HG03097 (cell line): ENCODE measurements at regions not wholly inside any gene's neighbourhood (a gene's known extent, or its start where the extent isn't known, plus 50 kb on each side); places are given as distances from the start of the nearest gene placed in this dataset.

Source experiments
- ATAC-seq: cut with Tn5 transposase; IDR thresholded peaks from one replicate; pipeline ENCODE4 v1.9.1; 2021; ENCODE audit not compliant: unreplicated experiment, low FRiP score

DNA sequence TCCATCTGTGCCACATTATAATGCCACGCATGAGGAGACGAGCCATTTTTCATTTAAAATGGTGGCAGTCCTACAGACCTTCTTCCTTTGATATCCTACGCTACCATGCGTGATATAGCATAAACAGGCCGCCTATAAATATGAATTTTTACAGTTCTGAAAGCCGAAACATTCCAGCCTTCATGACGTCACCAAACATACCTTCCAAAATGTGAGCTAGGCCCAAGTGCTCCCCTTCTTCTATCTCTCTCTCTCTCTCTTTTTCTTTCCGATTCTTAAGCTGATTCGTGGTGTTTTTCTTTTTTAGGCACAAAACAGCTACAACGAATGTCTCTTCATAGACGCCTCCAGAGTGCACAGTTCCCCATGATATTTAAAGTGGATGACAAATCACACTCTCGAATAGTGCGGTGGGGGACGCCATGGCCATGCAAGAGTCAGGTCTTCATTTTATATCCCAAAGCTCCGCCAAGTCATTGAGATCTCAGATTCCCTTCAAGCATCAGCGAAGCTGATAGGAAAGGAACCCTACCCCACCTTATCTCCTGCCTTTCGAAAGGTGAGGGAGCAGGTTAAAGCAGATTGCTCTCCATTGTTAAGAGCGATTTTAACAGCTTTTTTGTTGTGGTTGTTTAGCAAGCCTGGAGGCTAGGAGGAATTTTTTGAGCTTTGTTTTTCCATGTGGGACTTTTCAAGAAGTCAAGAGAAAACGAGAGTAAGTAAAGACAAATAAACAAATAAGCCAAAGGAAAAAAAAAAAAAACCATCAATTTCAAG is 436.3 kb downstream of the CMPK2 start:
- ATAC-seq: no peak

DNA sequence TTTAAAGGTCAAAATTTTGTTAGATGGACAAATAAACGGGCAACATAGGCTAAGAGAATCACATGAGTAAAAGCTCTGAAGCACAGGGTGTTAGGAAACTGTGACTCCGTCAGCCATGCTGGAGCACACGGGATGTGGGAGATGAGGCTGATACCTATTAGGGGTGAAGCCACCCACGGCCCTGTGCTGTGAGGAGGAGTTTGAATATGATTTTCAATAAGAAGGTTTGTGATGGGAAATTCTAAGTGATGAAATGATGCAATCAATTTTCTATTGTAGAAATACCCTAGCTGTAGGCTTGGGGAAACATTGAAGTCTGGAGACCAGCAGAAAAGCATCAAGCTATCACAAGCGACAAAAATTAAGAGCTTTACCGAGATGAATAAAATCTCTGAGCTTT is 431.3 kb downstream of the CMPK2 start:
- no peak for ATAC-seq

DNA sequence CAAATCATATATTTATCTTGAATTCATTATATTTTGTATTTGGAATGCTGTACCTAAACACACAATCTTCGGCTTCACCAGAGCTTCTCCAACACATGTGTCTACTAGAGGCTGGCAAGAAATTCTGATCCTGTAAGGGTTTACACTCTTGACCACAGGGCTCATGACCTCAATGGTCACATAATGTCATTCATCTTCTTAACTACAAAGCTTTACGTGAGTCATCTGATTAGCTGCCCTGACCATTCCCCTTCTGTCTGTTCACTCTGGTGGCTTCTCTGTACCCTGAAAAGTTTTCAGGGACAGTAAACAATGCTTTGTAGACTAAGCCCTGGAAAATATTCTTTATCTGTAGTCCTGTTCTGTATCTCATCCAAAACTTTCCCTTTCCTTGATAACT is 423.9 kb downstream of the CMPK2 start:
- no peak for ATAC-seq

DNA sequence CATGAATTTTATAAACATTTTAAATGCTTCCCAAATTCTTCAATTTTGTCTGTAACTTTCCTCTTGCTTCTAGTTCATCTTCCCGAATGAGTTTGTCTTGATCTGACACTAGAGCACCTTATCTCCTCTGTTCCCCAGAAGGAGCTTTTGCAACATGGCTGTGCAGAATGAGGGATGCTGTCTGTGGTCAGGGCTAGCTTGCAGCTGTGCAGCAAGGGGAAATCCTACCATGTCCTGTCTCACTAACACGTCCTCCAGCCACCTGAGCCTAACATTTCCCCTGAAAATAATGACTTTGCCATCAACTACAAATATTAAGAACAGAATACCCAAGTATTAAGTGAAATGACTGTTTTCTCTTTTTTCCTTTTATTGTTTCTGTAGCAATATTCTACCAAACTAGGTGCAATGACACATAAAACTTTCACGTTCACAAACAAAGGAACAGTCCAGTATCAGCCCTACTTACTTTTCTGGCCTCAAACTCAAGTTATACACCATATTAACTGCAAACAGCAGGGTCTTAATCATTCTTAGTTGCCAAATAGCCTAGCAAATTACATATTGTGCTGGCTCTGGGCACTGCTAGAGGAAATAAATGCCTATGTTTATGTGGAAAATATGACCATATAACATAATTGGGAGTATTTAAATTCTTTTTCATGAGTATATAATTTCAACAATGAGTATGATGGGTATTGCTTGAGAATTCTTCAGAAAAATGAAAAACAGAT is 423.3 kb downstream of the CMPK2 start:
- ATAC-seq: no peak

DNA sequence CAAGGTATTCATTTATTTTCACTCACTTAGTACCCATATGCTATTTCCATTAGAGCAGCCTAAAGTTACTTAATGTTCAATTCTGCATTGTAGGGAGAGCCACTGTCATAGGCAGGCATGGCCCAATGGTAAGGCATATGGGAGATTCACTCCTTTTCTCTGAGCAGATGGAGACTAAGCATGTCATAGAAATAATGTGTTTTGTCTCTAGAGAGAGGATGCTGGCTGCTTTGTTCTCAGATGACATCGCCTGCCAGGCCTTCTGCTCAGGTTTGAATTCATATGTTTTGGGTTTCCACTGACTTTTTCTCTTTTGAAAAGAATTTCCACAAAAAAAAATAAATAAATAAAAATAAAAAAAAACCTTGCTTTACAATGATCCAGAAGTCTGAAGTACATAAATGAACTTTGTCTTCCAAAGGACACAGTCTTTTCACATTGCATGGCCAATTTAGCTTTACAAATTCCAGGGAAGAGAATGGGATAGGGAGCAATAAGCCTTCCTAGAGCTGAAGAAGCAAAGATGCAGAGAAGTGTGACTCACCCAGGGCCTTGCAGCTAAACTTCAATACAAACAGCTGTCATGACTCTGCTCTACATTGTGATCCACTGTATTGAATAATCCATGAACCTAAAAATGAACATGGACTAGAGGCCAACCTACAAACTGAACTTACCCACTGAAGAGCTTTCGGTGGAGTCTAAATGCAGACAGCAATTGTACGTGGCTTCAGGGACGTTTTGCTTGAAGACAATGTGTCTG is 422.5 kb downstream of the CMPK2 start:
- ATAC-seq: no peak

DNA sequence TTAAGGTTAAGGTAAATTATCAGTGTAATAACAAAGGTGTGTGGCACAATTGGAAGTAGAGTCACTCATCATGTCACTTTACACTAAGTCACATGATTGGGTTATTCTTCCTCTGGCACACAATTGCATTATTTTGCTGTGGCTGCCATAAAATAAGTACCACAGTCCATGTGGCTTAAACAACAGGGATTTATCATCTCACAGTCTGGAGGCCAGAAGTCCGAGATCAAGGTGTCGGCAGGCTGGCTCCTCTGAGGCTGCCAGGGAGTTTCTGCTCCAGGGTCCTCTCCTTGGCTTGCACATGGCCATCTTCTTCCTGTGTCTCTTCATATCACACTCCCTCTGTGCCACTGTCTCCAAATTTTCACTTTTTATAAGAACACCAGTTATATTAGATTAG is 421.2 kb downstream of the CMPK2 start:
- ATAC-seq: no peak

DNA sequence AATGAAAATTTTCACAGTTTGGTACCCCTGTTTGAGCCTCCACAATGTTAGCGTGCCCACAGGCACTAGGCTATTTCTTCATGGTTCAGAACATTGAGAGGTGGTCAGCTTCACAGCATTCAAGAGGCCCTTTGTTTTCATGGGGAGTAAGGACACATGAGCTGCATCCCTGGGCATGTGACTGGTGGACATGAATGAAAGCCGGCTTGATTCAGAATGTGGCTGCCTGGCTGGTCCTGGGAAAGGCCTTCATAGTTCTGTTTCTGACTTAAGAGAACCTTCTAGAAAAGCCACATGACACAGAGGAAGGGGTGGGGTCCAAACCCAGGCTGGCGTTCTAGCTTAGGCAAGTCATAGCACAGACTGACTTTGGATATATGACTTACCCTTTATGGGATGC is 420.6 kb downstream of the CMPK2 start:
- ATAC-seq: no peak

DNA sequence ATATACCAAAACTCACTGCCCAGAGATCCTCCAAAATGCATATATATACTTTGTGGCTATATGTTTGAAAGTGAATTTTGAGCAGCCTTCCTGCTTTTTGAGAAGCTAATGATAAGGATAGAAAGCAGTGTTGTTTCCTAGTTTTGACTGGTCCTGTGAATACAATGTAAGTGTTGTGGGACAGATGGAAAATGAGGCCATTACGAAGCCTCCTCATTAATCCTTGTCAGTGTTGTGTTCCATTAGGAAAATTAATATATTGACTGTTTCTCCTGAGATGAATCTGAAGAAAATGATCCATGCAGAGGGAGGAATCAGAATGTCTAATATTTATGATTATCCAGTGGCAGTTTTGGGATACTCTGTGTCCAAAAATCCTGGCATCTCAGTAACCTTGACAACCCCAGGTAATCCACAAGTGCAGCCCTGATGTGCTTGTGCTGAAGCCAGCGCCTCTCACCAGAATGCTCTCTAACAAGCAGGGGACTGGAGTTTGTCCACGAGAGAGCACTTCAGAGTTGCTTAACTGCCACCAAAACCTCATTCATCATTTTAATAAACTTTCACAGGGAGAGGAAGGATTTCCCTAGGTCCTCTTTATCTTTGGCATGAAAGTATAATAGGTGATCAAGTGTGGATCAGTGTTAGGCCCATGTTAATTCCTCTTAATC is 418.6 kb downstream of the CMPK2 start:
- no peak for ATAC-seq

DNA sequence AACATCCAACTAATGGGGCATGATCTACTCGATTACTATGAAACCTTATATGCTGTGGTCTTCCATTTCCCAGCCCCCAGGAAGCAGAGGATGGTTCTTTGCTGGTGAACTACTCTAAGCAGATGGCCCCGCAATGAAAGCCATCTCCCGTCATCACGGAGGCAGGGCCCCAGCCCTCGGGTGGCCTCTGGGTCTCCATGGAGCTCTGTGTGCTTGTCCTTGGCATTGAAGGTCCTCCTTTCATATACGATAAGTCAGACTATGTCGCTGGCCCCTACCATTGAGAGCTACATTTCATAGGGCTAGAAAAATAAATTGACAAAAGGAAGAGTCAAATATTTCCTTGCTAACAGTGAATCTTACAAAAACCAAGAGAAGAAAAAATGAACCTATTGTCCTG is 416.8 kb downstream of the CMPK2 start:
- no peak for ATAC-seq

DNA sequence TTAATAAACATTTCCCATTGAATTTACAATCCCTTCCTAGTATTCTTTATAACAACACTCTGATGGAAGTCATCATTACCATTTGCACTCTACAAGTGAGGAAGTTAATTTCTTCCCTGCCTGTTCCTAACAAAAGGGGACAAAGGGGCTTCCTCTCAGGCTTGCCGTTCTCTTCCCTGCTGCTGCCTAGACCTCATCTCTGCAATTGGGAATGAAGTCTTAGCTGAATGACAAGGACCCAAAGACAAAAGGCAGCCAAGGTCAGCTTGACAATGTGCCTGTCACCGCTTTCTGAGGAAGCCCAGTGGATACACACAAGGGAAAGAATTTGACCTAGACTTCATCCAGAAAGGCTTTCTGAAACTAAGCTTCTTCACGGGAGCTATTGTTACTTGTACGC is 416.4 kb downstream of the CMPK2 start:
- no peak for ATAC-seq

DNA sequence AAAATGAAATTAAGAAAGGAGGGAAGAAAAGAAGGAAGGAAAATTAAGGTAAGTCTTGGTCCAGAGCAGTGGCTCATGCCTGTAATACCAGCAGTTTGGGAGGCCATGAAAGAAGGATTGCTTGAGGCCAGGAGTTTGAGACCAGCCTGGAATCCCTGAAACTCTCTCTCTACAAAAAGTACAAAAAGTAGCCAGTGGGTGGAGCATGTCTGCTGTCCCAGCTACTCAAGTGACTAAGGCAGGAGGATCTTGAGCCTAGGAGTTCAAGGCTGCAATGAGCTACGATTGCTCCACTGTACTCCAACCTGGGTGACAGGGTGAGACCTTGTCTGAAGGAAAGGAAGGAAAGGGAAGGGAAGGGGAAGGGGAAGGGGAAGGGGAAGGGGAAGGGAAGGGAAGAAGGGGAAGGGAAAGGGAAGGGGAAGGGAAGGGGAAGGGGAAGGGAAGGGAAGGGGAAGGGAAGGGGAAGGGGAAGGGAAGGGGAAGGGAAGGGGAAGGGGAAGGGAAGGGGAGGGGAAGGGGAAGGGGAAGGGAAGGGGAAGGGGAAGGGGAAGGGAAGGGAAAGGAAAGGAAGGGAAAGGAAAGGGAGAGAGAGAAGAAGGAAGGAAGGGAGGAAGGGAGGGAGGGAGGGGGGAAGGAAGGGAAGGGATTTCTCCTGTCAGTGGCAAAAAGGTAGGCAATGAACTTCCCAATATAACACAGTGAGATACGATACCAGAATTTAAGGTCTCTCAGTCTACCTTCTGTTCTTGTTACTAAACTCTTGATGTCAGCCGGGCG is 412.8 kb downstream of the CMPK2 start:
- no peak for ATAC-seq

DNA sequence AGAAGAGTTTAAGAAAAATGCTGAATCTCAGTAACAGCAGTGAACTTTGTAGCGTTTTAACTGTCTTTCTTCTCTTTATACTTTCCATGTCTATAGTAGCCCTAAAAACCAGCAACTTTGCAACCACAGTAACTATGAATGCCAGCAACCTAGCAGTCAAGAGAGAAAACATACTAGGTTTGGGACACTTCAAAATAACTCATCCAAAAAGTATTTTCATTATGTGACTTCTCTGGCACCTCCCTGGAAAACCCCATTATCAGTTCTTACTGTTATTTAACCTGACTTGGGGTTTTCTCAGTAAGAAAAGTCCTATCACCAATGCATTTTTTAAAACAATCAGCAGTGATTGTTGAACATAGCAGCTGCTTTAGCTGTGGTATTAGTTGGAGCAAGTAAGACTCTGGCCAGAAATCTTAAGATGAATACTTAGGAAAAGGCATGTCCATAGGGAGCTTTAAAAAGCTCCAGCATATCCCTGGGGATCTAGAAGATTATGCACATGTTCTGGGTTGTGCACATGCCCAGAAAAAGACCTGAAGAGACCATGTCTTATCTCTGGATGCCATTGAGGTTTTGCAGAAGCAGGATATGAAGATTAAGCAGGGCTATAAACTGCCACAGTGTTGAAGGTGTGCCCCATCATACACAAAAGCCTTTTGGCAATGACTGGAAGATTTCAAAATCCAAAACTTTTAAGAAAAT is 411.3 kb downstream of the CMPK2 start:
- no peak for ATAC-seq

DNA sequence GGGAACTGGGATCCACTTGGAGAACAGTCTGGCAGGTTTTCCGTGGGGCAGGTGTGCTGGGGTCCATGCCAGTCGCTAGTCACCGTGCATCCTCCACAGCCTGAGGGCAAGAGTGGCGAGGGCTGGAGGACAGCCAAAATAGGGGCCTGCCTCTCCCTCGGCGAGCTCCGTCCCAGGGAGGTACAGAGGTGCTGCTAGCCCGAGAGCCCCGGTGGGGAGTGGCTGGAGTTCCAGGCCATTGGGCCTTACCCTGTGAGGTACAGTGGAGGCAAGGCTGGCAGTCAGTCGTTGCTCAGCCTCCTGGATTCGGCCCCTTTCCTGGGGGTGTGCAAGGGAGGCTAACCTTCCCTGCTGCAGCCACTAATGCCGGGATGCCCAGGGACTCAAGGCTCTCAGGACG is 406.6 kb downstream of the CMPK2 start:
- no peak for ATAC-seq

DNA sequence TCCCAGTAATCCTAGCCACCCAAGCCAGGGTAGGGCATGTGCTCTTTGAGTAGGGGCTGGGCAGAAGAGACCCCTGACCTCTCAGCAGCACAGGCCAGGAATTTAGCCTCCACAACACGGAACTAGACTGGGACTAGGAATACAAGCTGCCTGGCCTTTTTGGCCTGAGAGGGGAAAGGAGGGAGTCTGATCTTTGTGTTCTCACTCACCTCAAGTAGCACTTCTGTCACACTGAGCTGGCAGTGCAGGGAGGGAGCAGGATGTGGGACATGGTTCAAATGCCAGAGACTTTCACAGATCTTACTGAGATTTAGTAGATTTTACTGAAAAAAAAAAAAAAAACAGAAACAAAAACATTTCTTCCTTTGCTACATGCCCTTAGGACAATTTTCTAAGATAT is 395.2 kb downstream of the CMPK2 start:
- ATAC-seq: no peak

DNA sequence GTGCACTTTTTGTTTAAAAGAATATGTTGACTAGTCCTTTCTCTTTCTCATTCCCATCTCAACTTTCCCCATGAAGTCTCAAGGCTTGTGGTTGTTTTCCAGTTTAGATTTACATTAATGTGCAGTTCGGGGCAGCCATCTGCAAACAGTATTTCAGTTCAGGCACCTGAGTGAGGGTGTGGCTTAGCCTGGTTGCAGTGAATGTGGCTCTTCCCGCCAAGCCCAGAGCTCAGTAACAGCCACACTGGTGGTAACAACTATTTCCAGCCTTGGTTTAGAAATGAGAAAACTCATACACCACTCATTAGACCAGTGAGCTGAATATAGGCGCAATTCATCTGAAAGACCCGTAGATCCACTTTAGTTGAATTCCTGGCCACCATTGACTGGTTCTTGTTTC is 394.3 kb downstream of the CMPK2 start:
- ATAC-seq: no peak

DNA sequence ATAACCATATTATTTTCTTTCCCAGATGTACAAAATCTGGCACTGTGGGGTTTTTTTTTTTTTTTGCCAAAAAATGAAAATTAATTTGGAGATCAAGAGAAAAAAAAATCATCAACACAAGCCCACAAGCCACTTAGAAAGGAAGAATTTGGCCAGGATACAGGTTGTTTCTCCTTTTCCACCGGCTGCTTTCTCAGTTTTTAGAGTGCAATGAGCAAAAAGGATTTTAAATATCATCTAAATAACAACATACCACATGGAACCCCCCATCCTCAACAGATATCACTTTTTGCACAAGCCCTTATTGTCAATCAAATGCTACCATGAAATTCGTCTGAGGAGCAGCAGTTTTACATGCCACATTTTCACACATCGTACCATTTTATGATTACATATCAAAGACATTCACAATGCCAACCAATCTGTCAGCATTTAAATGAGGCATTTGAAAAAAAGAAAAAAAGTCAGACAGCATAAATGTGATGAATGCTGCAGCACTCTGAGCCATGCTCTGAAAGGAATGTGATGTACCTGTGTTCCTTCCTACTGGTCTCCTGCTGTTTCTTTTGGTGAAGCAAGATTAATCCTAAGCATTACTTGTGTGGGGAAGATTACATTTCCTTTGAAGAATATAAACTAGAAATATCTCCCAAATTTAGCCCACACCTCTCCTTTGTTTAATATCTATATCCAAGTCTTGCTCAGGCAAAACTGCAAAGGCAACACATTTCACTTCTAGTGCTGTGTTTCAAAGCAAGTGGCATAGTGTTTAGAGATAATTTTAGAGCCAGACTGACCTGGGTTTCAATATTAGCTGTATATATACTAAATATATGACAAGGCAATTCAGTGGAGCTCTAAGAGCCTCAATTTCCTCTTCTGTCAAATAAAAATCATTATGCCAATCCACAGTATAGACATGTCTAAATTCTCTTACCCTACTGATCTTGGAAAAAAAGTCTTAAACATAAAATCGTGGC is 391.3 kb downstream of the CMPK2 start:
- ATAC-seq: no peak

DNA sequence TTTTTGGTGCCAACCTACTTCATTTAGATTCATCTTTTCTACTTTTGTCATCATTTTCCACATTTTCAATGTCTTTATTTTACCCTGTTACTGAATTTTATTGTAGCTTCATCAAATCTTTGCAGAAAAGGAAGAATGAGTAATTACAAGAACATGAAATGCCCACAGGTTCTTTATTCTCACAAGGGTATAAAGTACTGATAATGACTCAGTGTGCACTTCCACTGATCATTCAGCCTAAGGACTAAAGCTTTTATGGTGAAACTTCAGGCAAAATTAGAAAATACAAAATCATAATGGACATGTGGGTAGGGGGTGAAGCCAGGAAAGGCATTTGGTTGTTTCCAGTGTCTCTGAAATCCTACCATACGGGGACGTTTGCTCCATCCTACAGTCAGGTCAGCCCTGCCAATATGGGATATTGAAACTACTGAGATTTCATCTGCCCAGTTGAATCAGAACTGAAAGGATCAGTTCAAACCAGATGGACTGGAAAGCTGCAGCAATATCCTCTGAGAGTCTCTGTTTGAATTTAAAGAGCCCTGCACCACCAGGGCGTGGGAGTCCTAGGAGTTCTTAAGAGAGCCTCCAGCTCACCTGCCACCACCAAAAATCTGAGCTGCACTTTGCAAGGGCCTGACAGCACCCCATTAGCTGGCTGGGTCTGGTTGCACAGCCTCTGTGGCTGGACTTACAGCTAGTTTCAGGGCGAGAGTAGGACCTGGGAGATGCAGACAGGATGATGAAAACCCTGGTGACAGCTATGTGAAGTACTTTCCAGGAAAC is 390.4 kb downstream of the CMPK2 start:
- ATAC-seq: no peak

DNA sequence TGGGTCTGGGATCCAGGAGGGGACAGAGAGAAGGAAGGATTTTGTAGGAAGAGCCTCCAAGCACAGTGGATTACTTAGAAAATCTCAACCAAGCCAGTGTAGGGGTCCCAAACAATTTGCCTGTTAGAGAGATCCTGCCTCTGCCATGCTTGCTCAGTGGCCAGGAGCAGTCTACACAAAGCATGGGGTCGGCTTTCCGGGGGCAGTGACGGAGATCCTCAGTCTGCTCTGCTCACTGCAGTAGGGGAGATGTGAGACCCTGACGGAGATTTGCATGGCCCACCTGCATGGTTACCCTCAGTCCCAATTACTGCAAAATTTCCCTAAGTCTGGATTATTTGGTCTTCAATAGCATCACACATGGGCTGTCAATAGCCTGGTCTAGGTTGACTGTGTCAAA is 385.2 kb downstream of the CMPK2 start:
- no peak for ATAC-seq
